WTC11 (cell line): ENCODE measurements at regions not wholly inside any gene's neighbourhood (a gene's known extent, or its start where the extent isn't known, plus 50 kb on each side); places are given as distances from the start of the nearest gene placed in this dataset.

Experiments
- ATAC-seq: fragments of 200-7000 bp; cut with Tn5 transposase; 2 replicates; pipeline ENCODE4 v1.10.0; 2021; ENCODE audit warnings: mild to moderate bottlenecking, moderate library complexity
- CTCF ChIA-PET: fragments of 300-600 bp; sonication (Branson Sonifier 250); formaldehyde crosslinking; loops from one replicate; lab custom pipeline; 2021; ENCODE audit warnings: antibody characterized with exemption; lab: Charles Lee
- POLR2A ChIA-PET: fragments of 350-600 bp; sonication (Branson Sonifier 250); formaldehyde crosslinking; loops from one replicate; lab custom pipeline; 2021; ENCODE audit warnings: antibody characterized with exemption; lab: Charles Lee
- DNase-seq: peaks from one replicate; pipeline ENCODE4 v3.0.0; 2021; ENCODE audit warnings: low spot score
- H3K27ac Mint-ChIP-seq: 2 replicates; pipeline ENCODE4 v1.8.0; 2021; ENCODE audit warnings: mixed read lengths
- H3K27me3 Mint-ChIP-seq: 2 replicates; pipeline ENCODE4 v1.8.0; 2021; ENCODE audit warnings: low read depth, mild to moderate bottlenecking, moderate library complexity, mixed read lengths
- H3K36me3 Mint-ChIP-seq: 2 replicates; pipeline ENCODE4 v1.8.0; 2021; ENCODE audit warnings: mixed read lengths
- H3K4me1 Mint-ChIP-seq: 2 replicates; pipeline ENCODE4 v1.8.0; 2022; ENCODE audit warnings: mixed read lengths
- H3K4me3 Mint-ChIP-seq: 2 replicates; pipeline ENCODE4 v1.8.0; 2021; ENCODE audit warnings: mild to moderate bottlenecking, moderate library complexity, mixed read lengths
- H3K9me3 Mint-ChIP-seq: 2 replicates; pipeline ENCODE4 v1.8.0; 2021; ENCODE audit warnings: mixed read lengths
- CBFB ChIP-seq: sonication (generic); formaldehyde crosslinking; IDR thresholded peaks from 2 replicates; pipeline ENCODE4 v1.8.1; 2022; ENCODE audit warnings: mild to moderate bottlenecking, low read depth, missing genetic modification reagents
- CTCF ChIP-seq: fragments of 200-600 bp; IDR thresholded peaks from 2 replicates; pipeline ENCODE4 v1.8.0; 2022; ENCODE audit warnings: antibody characterized with exemption
- ERG ChIP-seq: fragments of 250-450 bp; sonication (Bioruptor Pico); IDR thresholded peaks from 2 replicates; pipeline ENCODE4 v1.8.0; 2021; ENCODE audit warnings: mild to moderate bottlenecking
- ETV6 ChIP-seq: sonication (generic); formaldehyde crosslinking; IDR thresholded peaks from 2 replicates; pipeline ENCODE4 v1.8.1; 2022; ENCODE audit warnings: mild to moderate bottlenecking, missing genetic modification reagents
- FOXJ3 ChIP-seq: sonication (generic); formaldehyde crosslinking; IDR thresholded peaks from 2 replicates; pipeline ENCODE4 v1.9.0; 2021; ENCODE audit warnings: missing genetic modification reagents, mild to moderate bottlenecking, borderline replicate concordance
- FOXP1 ChIP-seq: sonication (generic); formaldehyde crosslinking; IDR thresholded peaks from 2 replicates; pipeline ENCODE4 v1.8.0; 2022; ENCODE audit warnings: missing genetic modification reagents, mild to moderate bottlenecking, moderate library complexity, borderline replicate concordance
- HMGXB4 ChIP-seq: sonication (generic); formaldehyde crosslinking; IDR thresholded peaks from 2 replicates; pipeline ENCODE4 v1.8.1; 2023; ENCODE audit warnings: mild to moderate bottlenecking, moderate library complexity, missing genetic modification reagents
- MYBL2 ChIP-seq: sonication (generic); formaldehyde crosslinking; IDR thresholded peaks from 2 replicates; pipeline ENCODE4 v1.8.1; 2023; ENCODE audit warnings: mild to moderate bottlenecking, moderate library complexity, missing genetic modification reagents
- PRRX2 ChIP-seq: fragments of 250-450 bp; sonication (Bioruptor Pico); IDR thresholded peaks from 2 replicates; pipeline ENCODE4 v1.8.0; 2021; ENCODE audit warnings: mild to moderate bottlenecking
- SMAD4 ChIP-seq: sonication (generic); formaldehyde crosslinking; IDR thresholded peaks from 2 replicates; pipeline ENCODE4 v1.8.0; 2022; ENCODE audit warnings: mild to moderate bottlenecking, missing genetic modification reagents
- TEAD1 ChIP-seq: sonication (generic); formaldehyde crosslinking; IDR thresholded peaks from 2 replicates; pipeline ENCODE4 v1.8.0; 2022; ENCODE audit warnings: mild to moderate bottlenecking, missing genetic modification reagents
- TEAD4 ChIP-seq: sonication (generic); formaldehyde crosslinking; IDR thresholded peaks from 2 replicates; pipeline ENCODE4 v1.8.0; 2022; ENCODE audit warnings: mild to moderate bottlenecking, missing genetic modification reagents
- ZBTB21 ChIP-seq: sonication (generic); formaldehyde crosslinking; IDR thresholded peaks from 2 replicates; pipeline ENCODE4 v1.8.1; 2023; ENCODE audit warnings: mild to moderate bottlenecking, missing genetic modification reagents, borderline replicate concordance
- ZNF317 ChIP-seq: sonication (generic); formaldehyde crosslinking; IDR thresholded peaks from 2 replicates; pipeline ENCODE4 v1.8.1; 2023; ENCODE audit warnings: low read depth, mild to moderate bottlenecking, moderate library complexity, missing genetic modification reagents, borderline replicate concordance
- ZNF423 ChIP-seq: fragments of 250-450 bp; sonication (Bioruptor Pico); IDR thresholded peaks from 2 replicates; pipeline ENCODE4 v2.1.2; 2022; ENCODE audit warnings: mild to moderate bottlenecking, moderate library complexity
- TF ChIP-seq, protein P1 (sequence below): sonication (generic); formaldehyde crosslinking; IDR thresholded peaks from 2 replicates; pipeline ENCODE4 v1.8.0; 2022; ENCODE audit warnings: mild to moderate bottlenecking, missing genetic modification reagents
- TF ChIP-seq, protein P2 (sequence below): sonication (generic); formaldehyde crosslinking; IDR thresholded peaks from 2 replicates; pipeline ENCODE4 v1.8.1; 2023; ENCODE audit warnings: mild to moderate bottlenecking, missing genetic modification reagents
- TF ChIP-seq, protein P3 (sequence below): sonication (generic); formaldehyde crosslinking; IDR thresholded peaks from 2 replicates; pipeline ENCODE4 v1.8.0; 2022; ENCODE audit warnings: mild to moderate bottlenecking, missing genetic modification reagents
- TF ChIP-seq, protein P4 (sequence below): fragments of 250-450 bp; sonication (Bioruptor Pico); IDR thresholded peaks from 2 replicates; pipeline ENCODE4 v1.9.0; 2021; ENCODE audit warnings: mild to moderate bottlenecking, borderline replicate concordance

GRCh38 chr17:51537996-51538550, 277.7 kb downstream of the UTP18 start:
- Mint-ChIP-seq H3K27me3 (no peaks in the 10 kb centered on the region), H3K4me3 (no peak overlapping the region), H3K9me3 (0 out of 2 replicates have a peak, but pooled peaks cover 3% of the 10 kb centered on the region), H3K4me1 (no peaks in the 10 kb centered on the region), H3K27ac (no peak overlapping the region; the same call in 1 of the 2 replicates), H3K36me3 (no peaks in the 10 kb centered on the region)
- CTCF ChIA-PET = interaction anchor here (1.1 to 3.9 kb wide), 4 partner anchors 50 to 239 kb away, joined by 4 to 15 read pairs (median 6); no protein-coding TSS in a partner anchor
- no peak for DNase-seq
- TF ChIP-seq ERG (CRISPR knock-in tag) (no peak), CTCF (no peak), PRRX2 (CRISPR knock-in tag) (no peak), HMGXB4 (no peak), FOXJ3 (no peak), TEAD1 (CRISPR knock-in tag) (no peak), ZNF317 (CRISPR knock-in tag) (no peak), ZBTB21 (no peak), CBFB (no peak), TEAD4 (no peak), MYBL2 (CRISPR knock-in tag) (no peak), ZNF423 (CRISPR knock-in tag) (no peak), FOXP1 (CRISPR knock-in tag) (no peak), SMAD4 (CRISPR knock-in tag) (no peak), ETV6 (CRISPR knock-in tag) (no peak)
- TF ChIP-seq, protein P1, sequence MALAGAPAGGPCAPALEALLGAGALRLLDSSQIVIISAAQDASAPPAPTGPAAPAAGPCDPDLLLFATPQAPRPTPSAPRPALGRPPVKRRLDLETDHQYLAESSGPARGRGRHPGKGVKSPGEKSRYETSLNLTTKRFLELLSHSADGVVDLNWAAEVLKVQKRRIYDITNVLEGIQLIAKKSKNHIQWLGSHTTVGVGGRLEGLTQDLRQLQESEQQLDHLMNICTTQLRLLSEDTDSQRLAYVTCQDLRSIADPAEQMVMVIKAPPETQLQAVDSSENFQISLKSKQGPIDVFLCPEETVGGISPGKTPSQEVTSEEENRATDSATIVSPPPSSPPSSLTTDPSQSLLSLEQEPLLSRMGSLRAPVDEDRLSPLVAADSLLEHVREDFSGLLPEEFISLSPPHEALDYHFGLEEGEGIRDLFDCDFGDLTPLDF (CRISPR knock-in tag) = no peak
- TF ChIP-seq, protein P2, sequence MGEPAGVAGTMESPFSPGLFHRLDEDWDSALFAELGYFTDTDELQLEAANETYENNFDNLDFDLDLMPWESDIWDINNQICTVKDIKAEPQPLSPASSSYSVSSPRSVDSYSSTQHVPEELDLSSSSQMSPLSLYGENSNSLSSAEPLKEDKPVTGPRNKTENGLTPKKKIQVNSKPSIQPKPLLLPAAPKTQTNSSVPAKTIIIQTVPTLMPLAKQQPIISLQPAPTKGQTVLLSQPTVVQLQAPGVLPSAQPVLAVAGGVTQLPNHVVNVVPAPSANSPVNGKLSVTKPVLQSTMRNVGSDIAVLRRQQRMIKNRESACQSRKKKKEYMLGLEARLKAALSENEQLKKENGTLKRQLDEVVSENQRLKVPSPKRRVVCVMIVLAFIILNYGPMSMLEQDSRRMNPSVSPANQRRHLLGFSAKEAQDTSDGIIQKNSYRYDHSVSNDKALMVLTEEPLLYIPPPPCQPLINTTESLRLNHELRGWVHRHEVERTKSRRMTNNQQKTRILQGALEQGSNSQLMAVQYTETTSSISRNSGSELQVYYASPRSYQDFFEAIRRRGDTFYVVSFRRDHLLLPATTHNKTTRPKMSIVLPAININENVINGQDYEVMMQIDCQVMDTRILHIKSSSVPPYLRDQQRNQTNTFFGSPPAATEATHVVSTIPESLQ (CRISPR knock-in tag) = no peak
- TF ChIP-seq, protein P3, sequence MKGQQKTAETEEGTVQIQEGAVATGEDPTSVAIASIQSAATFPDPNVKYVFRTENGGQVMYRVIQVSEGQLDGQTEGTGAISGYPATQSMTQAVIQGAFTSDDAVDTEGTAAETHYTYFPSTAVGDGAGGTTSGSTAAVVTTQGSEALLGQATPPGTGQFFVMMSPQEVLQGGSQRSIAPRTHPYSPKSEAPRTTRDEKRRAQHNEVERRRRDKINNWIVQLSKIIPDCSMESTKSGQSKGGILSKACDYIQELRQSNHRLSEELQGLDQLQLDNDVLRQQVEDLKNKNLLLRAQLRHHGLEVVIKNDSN (CRISPR knock-in tag) = no peak
- TF ChIP-seq, protein P4, sequence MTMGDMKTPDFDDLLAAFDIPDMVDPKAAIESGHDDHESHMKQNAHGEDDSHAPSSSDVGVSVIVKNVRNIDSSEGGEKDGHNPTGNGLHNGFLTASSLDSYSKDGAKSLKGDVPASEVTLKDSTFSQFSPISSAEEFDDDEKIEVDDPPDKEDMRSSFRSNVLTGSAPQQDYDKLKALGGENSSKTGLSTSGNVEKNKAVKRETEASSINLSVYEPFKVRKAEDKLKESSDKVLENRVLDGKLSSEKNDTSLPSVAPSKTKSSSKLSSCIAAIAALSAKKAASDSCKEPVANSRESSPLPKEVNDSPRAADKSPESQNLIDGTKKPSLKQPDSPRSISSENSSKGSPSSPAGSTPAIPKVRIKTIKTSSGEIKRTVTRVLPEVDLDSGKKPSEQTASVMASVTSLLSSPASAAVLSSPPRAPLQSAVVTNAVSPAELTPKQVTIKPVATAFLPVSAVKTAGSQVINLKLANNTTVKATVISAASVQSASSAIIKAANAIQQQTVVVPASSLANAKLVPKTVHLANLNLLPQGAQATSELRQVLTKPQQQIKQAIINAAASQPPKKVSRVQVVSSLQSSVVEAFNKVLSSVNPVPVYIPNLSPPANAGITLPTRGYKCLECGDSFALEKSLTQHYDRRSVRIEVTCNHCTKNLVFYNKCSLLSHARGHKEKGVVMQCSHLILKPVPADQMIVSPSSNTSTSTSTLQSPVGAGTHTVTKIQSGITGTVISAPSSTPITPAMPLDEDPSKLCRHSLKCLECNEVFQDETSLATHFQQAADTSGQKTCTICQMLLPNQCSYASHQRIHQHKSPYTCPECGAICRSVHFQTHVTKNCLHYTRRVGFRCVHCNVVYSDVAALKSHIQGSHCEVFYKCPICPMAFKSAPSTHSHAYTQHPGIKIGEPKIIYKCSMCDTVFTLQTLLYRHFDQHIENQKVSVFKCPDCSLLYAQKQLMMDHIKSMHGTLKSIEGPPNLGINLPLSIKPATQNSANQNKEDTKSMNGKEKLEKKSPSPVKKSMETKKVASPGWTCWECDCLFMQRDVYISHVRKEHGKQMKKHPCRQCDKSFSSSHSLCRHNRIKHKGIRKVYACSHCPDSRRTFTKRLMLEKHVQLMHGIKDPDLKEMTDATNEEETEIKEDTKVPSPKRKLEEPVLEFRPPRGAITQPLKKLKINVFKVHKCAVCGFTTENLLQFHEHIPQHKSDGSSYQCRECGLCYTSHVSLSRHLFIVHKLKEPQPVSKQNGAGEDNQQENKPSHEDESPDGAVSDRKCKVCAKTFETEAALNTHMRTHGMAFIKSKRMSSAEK (CRISPR knock-in tag) = no peak
- POLR2A ChIA-PET = no interaction called here
- no peak for ATAC-seq
